Ovary (tissue), 3 donors: ENCODE measurements at regions not wholly inside any gene's neighbourhood (a gene's known extent, or its start where the extent isn't known, plus 50 kb on each side); places are given as distances from the start of the nearest gene placed in this dataset.

Source experiments
- EP300 ChIP-seq: sonication (generic); formaldehyde crosslinking; IDR thresholded peaks from one replicate; pipeline ENCODE4 v1.6.1; 2017; ENCODE audit warnings: antibody characterized with exemption
- POLR2A ChIP-seq: fragments of 450-650 bp; IDR thresholded peaks from one replicate; pipeline ENCODE4 v1.6.1; 2017; ENCODE audit warnings: antibody characterized with exemption, mild to moderate bottlenecking, moderate library complexity
- TF ChIP-seq, protein P1 (sequence below), 3 donors: fragments of 450-650 bp in 2 of 3; fragments of 200-600 bp in 1 of 3; IDR thresholded peaks; one replicate each; pipeline versions ENCODE4 v1.5.1 to v1.8.0; 2016 to 2022; ENCODE audit warnings: antibody characterized with exemption in 3 of 3, mild to moderate bottlenecking in 1 of 3
- donor health status: DM: no; HTN: no; CAD: no.

DNA sequence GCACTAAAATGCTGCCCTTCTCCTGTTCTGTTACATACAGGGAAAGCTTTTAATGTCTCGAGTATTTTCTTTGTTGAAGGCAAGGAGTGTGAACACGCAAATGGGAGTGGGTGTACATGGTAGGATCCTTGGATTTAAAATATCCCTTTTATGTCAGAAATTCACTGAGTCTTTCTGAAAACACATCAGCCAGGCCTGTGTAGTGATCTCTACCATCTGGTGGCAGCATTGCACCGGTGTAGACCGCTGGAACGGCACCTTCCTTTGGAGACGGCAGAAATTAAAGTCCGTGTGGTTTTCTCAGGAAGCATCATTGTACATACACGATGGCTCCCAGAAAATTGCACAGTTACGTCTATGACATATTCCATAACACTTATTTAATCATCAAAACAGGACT lies 515.8 kb downstream of the GALR1 start:
- TF ChIP-seq, protein P1, sequence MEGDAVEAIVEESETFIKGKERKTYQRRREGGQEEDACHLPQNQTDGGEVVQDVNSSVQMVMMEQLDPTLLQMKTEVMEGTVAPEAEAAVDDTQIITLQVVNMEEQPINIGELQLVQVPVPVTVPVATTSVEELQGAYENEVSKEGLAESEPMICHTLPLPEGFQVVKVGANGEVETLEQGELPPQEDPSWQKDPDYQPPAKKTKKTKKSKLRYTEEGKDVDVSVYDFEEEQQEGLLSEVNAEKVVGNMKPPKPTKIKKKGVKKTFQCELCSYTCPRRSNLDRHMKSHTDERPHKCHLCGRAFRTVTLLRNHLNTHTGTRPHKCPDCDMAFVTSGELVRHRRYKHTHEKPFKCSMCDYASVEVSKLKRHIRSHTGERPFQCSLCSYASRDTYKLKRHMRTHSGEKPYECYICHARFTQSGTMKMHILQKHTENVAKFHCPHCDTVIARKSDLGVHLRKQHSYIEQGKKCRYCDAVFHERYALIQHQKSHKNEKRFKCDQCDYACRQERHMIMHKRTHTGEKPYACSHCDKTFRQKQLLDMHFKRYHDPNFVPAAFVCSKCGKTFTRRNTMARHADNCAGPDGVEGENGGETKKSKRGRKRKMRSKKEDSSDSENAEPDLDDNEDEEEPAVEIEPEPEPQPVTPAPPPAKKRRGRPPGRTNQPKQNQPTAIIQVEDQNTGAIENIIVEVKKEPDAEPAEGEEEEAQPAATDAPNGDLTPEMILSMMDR (IDR thresholded peaks at IDR 0.05), result no peak
- TF ChIP-seq POLR2A (no peak), EP300 (no peak)
